Pancreas (tissue), 10 donors: ENCODE measurements at regions not wholly inside any gene's neighbourhood (a gene's known extent, or its start where the extent isn't known, plus 50 kb on each side); places are given as distances from the start of the nearest gene placed in this dataset.
"Not testable (repeated sequence)": the region's sequence is repeated elsewhere in the genome, so short reads cannot be mapped to it uniquely, and the experiment has no call there.

Experiments
- ATAC-seq, 4 donors: fragments of 200-7000 bp; cut with Tn5 transposase; one replicate each; pipeline versions ENCODE4 v1.8.0 to v1.9.1; 2020; ENCODE audit warnings: mild to moderate bottlenecking in 4 of 4, moderate library complexity in 4 of 4
- DNase-seq, 6 donors: peaks; one replicate each; pipeline ENCODE4 v3.0.0-alpha.2; 2020
- FAIRE-seq: peaks from 2 replicates; lab custom pipeline; 2012; peaks lifted over from hg19 to GRCh38; lab: Jason Lieb, UNC
- H3K27ac ChIP-seq, 4 donors: fragments of 200-600 bp; sonication (generic); 1 replicate in 3 of 4; 2 replicates in 1 of 4; pipeline versions ENCODE4 v1.5.0 to v1.8.0; 2020
- H3K27me3 ChIP-seq, 4 donors: fragments of 200-600 bp; one replicate each; pipeline ENCODE4 v1.8.0; 2021
- H3K36me3 ChIP-seq, 3 donors: fragments of 200-600 bp; sonication (generic) in 1 of 3; one replicate each; pipeline versions ENCODE4 v1.5.0 to v1.8.0; 2020 to 2021
- H3K4me1 ChIP-seq, 3 donors: fragments of 200-600 bp; one replicate each; pipeline ENCODE4 v1.8.0; 2021
- H3K4me3 ChIP-seq, 4 donors: fragments of 200-600 bp; sonication (generic) in 2 of 4; one replicate each; pipeline versions ENCODE4 v1.5.0 to v1.8.0; 2020 to 2021
- H3K9me3 ChIP-seq, 4 donors: fragments of 200-600 bp; one replicate each; pipeline ENCODE4 v1.8.0; 2021
- WGBS, 2 donors: extraction: QIAGEN DNeasy Blood & Tissue Kit; methylation state at CpG; one replicate each; pipeline ENCODE4 v1.1.7; 2013; 5-methylcytosine and 5-hydroxymethylcytosine counted together
- intact Hi-C, 3 donors: fragments of 100-400 bp; cut with DNase I; formaldehyde crosslinking; loops; one replicate each; pipeline versions ENCODE4 v1.11.1 to v1.14.2; 2022
- TF ChIP-seq, protein P1 (sequence below), 4 donors: fragments of 200-600 bp; sonication (generic) in 3 of 4; IDR thresholded peaks; one replicate each; pipeline versions ENCODE4 v1.5.0 to v1.8.0; 2021; ENCODE audit warnings: antibody characterized with exemption in 4 of 4
- donor health status: healthy with polysubstance abuse.
- donor health status: DM: no; HTN: no; CAD: no; lungs with moderate emphysema.
- donor health status: DM: no; HTN: no; CAD: no.
- donor health status: control.
- donor health status: control.
- donor health status: Bipolar disorder and iron deficiency.
- donor health status: DM: yes; HTN: yes; CAD: no.
- donor health status: DM: no; HTN: no; CAD: no.
- donor health status: DM: no; HTN: no; CAD: no.
- donor health status: DM: yes; HTN: yes; CAD: no.

- TF ChIP-seq, protein P1, sequence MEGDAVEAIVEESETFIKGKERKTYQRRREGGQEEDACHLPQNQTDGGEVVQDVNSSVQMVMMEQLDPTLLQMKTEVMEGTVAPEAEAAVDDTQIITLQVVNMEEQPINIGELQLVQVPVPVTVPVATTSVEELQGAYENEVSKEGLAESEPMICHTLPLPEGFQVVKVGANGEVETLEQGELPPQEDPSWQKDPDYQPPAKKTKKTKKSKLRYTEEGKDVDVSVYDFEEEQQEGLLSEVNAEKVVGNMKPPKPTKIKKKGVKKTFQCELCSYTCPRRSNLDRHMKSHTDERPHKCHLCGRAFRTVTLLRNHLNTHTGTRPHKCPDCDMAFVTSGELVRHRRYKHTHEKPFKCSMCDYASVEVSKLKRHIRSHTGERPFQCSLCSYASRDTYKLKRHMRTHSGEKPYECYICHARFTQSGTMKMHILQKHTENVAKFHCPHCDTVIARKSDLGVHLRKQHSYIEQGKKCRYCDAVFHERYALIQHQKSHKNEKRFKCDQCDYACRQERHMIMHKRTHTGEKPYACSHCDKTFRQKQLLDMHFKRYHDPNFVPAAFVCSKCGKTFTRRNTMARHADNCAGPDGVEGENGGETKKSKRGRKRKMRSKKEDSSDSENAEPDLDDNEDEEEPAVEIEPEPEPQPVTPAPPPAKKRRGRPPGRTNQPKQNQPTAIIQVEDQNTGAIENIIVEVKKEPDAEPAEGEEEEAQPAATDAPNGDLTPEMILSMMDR (IDR thresholded peaks at IDR 0.05), result no peak
- no peaks in the 10 kb centered on the region for H3K9me3 ChIP-seq
- H3K4me1 ChIP-seq, result no peaks in the 10 kb centered on the region
- intact Hi-C loops, result no loop called here
- no peak overlapping the region for H3K27ac ChIP-seq
- H3K4me3 ChIP-seq, result no peak overlapping the region
- ATAC-seq (no peak), FAIRE-seq (no peak), DNase-seq (no peak)
- WGBS, 2 donors, result 41 to 44% methylated on average over 3 of the region's 3 CpGs
- peaks cover 0 to 4% (median 0%) of the 10 kb centered on the region in 4 donors for H3K27me3 ChIP-seq
- no peaks in the 10 kb centered on the region for H3K36me3 ChIP-seq
Measured at GRCh38 chr2:198282061-198282460, 477.7 kb downstream of the PLCL1 start.

DNA sequence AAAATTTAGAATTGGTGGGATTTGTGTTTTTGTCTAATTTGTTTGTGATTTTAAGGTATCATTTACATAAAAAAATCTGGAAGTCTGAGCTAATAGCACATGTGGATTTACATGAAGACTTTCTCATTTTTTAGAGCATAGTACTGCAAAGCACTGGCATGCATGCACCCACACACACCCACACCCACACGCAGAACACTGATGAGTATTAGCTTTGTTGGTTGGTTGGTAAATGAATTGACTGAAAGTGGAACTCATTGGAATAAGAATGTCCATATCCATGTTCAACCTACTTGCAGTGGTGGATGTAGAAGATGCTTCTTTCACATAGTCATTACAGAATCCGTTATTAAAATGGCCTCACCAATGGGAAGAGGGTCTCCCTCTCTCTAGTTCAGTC lies 475.8 kb downstream of the PLCL1 start:
- intact Hi-C loops, result no loop called here
- WGBS, 2 donors, result 52 to 56% methylated on average over 2 of the region's 2 CpGs
- Histone ChIP-seq H3K4me3 (no peak overlapping the region), H3K27me3 (peaks cover 0 to 4% (median 0%) of the 10 kb centered on the region in 4 donors), H3K27ac (no peak overlapping the region), H3K4me1 (no peaks in the 10 kb centered on the region), H3K9me3 (no peaks in the 10 kb centered on the region), H3K36me3 (no peaks in the 10 kb centered on the region)
- no peak for ATAC-seq
- no peak for FAIRE-seq
- TF ChIP-seq, protein P1 (IDR thresholded peaks at IDR 0.05), result no peak
- no peak for DNase-seq

DNA sequence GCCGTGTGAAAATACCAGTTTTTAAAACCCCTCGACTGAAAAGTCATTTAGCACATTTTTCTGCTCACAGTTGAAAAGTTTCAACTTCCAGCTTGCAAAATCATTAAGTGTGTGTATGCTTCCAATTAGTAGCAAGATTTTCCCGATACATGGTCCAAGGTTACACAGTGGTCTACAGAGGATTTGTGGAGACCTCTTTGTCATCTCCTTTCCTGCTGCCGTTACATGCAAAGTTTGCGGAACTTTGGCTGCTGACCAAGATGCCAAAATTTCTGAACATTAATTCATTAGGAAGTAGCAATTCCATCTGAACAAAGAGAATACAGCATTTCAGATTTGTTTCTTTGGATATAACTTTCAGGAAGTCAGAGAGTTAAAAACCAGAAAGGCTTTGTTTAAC lies 474.6 kb downstream of the PLCL1 start:
- Histone ChIP-seq H3K4me3 (no peak overlapping the region), H3K36me3 (no peaks in the 10 kb centered on the region), H3K4me1 (no peaks in the 10 kb centered on the region), H3K27ac (no peak overlapping the region), H3K9me3 (no peaks in the 10 kb centered on the region), H3K27me3 (peaks cover 0 to 4% (median 0%) of the 10 kb centered on the region in 4 donors)
- WGBS, 2 donors, result 37% methylated on average over 5 of the region's 5 CpGs
- DNase-seq, result no peak
- intact Hi-C loops, result no loop called here
- TF ChIP-seq, protein P1 (IDR thresholded peaks at IDR 0.05), result no peak
- FAIRE-seq, result no peak
- no peak for ATAC-seq

DNA sequence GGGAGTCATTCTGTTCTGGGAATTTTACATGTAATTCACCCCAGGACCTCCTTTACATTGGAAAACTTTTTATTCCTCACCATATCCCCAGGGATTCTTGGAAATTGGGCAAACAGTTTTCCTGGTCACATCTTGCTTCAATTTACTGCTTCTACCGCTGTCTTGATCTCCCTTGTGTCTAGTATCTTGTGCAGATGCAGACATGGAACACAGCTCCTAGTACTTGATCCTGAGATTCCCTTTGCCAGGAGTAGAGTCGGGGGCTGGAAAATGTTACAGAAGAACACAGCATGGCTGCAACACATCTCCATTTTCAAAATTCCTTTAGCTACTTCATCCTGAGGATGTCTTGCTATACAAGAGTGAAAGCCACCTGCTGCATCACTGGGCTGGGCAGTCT lies 472.8 kb downstream of the PLCL1 start:
- Histone ChIP-seq H3K4me1 (no peaks in the 10 kb centered on the region), H3K9me3 (no peaks in the 10 kb centered on the region), H3K4me3 (no peak overlapping the region), H3K36me3 (no peaks in the 10 kb centered on the region), H3K27ac (no peak overlapping the region), H3K27me3 (no peaks in the 10 kb centered on the region)
- DNase-seq (no peak), ATAC-seq (no peak), FAIRE-seq (no peak)
- intact Hi-C loops, result no loop called here
- TF ChIP-seq, protein P1 (IDR thresholded peaks at IDR 0.05), result no peak
- 69 to 81% methylated on average over 2 of the region's 2 CpGs for WGBS, 2 donors

GRCh38 chr2:198273660-198274059 lies 469.3 kb downstream of the PLCL1 start:
- H3K27me3 ChIP-seq, result no peaks in the 10 kb centered on the region
- no peaks in the 10 kb centered on the region for H3K36me3 ChIP-seq
- ATAC-seq (no peak), DNase-seq (no peak), FAIRE-seq (no peak)
- 17 to 21% methylated on average over 1 of the region's 1 CpG for WGBS, 2 donors
- no peaks in the 10 kb centered on the region for H3K4me1 ChIP-seq
- TF ChIP-seq, protein P1 (IDR thresholded peaks at IDR 0.05), result no peak
- no peaks in the 10 kb centered on the region for H3K9me3 ChIP-seq
- no peak overlapping the region for H3K4me3 ChIP-seq
- intact Hi-C loops, result no loop called here
- no peak overlapping the region for H3K27ac ChIP-seq

GRCh38 chr2:198270157-198270556 lies 465.8 kb downstream of the PLCL1 start:
- H3K4me1 ChIP-seq, H3K27ac ChIP-seq, H3K4me3 ChIP-seq, intact Hi-C loops, H3K27me3 ChIP-seq, FAIRE-seq, H3K9me3 ChIP-seq, H3K36me3 ChIP-seq, ATAC-seq, DNase-seq: not testable (repeated sequence)
- WGBS, 2 donors, result 88 to 89% methylated on average over 2 of the region's 2 CpGs
